Fibroblast of pulmonary artery (primary cell): ENCODE measurements at regions not wholly inside any gene's neighbourhood (a gene's known extent, or its start where the extent isn't known, plus 50 kb on each side); places are given as distances from the start of the nearest gene placed in this dataset.

Source experiments
- DNase-seq: peaks from one replicate; pipeline ENCODE4 v3.0.0-alpha.2; 2010; ENCODE audit warnings: low read depth
- H3K4me3 ChIP-seq: replicated peaks from 2 replicates; pipeline ENCODE4 v1.5.1; 2011; ENCODE audit warnings: low read depth, mild to moderate bottlenecking, control low read depth, low read length, moderate library complexity
- TF ChIP-seq, protein P1 (sequence below): IDR thresholded peaks from 2 replicates; pipeline ENCODE4 v1.5.1; 2011; ENCODE audit warnings: mild to moderate bottlenecking, control low read depth, low read length, inconsistent platforms; ENCODE audit errors: missing control alignments

DNA sequence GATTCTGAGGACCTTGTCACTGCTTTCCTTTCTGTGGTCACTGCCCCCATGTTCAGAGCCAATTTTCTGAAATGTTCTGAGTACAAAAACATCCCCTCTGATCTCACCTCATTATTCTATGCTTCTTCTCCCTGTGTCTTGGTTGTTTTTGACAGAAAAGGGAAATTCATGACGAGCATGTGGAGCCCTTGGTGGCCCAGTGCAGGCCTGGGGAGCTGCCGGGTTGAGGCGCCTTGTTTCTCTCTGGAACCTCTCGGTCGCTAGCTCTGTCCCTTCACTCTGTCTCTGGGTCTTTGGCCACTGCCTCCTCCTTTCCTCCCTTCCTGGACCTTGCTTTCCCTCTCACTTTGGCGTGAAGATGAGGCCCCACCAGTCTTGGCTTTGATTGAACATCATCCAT, 63.0 kb upstream of the THY1 start:
- no peak for DNase-seq
- TF ChIP-seq, protein P1, sequence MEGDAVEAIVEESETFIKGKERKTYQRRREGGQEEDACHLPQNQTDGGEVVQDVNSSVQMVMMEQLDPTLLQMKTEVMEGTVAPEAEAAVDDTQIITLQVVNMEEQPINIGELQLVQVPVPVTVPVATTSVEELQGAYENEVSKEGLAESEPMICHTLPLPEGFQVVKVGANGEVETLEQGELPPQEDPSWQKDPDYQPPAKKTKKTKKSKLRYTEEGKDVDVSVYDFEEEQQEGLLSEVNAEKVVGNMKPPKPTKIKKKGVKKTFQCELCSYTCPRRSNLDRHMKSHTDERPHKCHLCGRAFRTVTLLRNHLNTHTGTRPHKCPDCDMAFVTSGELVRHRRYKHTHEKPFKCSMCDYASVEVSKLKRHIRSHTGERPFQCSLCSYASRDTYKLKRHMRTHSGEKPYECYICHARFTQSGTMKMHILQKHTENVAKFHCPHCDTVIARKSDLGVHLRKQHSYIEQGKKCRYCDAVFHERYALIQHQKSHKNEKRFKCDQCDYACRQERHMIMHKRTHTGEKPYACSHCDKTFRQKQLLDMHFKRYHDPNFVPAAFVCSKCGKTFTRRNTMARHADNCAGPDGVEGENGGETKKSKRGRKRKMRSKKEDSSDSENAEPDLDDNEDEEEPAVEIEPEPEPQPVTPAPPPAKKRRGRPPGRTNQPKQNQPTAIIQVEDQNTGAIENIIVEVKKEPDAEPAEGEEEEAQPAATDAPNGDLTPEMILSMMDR = no peak
- H3K4me3 ChIP-seq = no peak overlapping the region

DNA sequence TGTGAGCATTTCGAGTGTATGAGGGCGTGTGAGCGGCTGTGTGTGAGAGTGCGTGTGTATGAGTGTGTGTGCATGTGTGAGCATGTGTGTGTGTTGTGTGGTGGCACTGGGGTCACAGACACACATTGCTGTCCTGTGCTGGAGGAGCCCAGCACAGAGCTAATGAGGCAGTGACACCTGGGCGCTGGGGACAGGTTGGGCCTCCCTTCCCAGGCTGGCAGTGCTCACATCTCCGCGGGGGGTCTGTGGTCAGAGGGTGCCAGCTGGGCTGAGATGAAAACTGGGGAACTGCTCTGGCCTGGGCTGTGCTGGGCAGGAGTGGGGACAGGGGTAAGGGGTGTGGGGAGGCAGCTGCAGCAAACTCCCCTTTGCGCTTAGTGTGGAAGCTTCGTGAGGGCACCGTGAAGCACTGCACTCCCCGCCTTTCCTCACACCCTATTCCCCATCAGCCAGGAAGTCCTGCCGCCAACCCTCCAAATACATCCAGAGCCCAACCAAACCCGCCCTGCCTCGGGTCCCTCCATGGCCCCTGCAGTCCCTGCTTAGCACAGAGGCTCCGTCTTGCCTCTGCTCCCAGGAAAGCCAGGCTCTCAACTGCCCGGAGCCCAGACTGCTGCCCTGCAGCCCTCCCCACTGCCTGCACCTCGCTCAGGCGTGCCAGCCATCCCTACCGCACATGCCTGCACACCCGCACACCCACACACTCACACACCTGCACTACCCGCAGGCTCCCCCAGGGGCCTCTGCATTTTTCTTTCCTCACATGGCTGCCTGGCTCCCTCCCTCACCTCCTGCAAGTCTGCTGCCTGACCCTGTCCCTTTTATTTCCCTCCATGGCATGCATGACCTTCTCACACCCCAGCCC, 62.0 kb upstream of the THY1 start:
- no peak overlapping the region for H3K4me3 ChIP-seq
- DNase-seq = no peak
- TF ChIP-seq, protein P1 = no peak

DNA sequence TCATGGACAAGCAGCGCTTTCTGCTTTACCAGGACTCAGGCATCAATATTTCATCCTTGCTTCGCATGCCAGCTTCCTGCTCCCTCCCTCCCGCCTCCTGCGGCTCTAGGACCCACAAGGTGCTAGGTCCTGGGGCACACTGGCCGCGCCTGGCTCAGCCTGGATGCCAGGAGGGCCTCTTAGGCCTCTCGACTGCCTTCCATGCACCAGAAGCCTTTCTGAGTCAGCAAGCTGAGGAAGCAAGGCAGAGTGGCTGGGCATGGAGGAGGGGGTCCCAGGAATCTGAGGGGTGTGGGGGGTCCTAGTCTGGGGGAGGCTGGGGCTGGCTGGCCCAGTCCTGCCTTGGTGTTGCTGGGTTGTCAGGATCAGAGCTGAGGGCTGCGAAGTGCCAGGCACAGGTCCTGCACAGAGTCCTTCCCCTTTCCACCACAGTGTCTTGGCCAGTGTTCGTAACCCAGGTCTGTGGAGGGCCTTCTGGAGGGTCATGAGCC, 61.0 kb upstream of the THY1 start:
- no peak overlapping the region for H3K4me3 ChIP-seq

DNA sequence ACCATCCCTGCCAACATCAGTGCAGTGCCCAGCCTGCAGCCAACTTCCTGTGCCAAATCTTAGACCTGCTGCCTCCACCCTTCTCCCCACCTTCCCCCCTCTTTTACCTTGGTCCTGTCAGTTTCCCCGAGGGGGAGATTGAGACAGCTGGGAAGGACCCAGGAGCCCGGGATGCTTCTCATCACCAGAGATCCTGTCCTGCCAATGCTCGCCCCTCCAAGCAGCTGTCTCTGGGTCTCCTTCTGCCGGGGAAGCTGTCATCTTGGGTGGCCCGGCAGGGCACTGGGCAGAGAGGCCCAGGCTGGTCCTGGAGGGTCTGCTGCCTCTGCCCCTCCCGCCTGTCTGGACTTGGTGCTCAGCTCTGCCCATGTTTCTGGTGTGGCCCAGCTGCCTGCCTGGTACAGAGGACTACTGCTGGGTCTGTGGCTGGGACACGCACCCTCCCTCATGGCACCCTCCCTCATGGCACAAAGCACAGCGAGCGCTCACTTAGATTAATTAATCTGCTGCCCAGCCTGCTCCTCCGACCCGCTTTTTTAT, 60.4 kb upstream of the THY1 start:
- TF ChIP-seq, protein P1 = no peak
- no peak overlapping the region for H3K4me3 ChIP-seq
- DNase-seq = no peak

More for the DNA sequence above, 61.0 kb upstream of the THY1 start:
- TF ChIP-seq, protein P1 = no peak
- no peak for DNase-seq

DNA sequence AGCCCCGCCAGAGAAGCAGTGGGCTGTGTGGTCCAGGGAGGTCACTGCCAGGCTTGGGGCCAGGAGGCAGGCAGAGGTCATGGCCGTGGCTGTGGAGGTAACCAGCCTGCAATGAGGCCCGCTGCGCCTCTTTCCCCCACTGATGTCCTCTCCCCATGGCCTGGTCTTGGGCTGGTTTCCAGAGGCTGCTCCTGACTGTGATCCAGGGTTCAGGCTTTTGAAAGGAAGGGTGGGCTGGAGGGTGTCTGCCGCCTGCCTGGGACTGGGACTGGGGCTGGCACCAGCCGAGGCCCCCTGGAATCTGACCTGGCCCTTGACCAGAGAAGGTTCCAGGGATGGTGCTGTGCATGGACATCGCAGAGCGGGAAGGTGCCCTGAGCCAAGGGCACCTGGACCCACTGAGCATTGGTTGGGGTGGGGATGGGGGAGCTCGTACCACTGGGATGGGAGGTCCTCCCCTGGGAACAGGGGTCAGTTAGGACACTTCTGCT, 59.6 kb upstream of the THY1 start:
- TF ChIP-seq, protein P1 = no peak
- H3K4me3 ChIP-seq = no peak overlapping the region
- DNase-seq = no peak

DNA sequence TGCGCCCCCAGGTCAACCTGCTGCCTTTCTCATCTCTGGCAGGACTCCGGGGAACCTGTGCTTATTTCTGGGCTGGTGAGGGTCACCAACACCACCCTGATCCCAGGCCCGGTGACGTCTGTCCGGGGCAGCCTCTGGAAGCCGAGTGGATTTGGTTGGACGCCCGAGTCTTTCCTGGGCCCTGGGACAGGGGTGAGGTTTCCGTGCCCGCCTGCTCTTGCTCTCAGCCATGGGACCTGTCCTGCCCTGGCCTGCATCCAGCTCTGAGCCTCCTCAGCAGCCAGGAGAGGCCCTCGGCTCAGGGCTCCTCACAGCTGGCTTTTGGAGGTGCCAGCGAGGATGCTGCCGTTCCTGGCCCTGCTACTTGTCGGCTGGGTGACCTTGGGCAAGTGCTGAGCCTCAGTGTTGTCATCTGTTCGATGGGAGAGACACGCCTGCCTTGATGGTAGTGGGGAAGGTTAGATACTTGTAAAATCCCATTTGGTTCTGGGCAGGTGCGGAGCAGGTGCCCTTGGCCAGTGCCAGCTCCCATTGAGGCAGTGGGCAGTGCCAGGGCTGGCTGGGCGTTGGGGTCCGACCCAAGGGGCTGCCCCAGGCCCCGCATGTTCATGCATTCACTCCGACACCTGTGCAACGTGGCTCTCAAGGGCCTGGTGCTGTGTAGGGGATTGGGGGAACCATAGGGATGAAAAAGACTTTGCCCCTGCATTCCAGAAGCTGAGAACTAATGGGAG, 58.9 kb upstream of the THY1 start:
- DNase-seq = no peak
- TF ChIP-seq, protein P1 = no peak
- no peak overlapping the region for H3K4me3 ChIP-seq
